GM19324 (cell line): ENCODE measurements at regions not wholly inside any gene's neighbourhood (a gene's known extent, or its start where the extent isn't known, plus 50 kb on each side); places are given as distances from the start of the nearest gene placed in this dataset.

Experiments
- ATAC-seq: cut with Tn5 transposase; IDR thresholded peaks from one replicate; pipeline ENCODE4 v1.9.1; 2021; ENCODE audit warnings: mild to moderate bottlenecking, moderate library complexity; ENCODE audit not compliant: unreplicated experiment, low FRiP score

- no peak for ATAC-seq
Measured at GRCh38 chr3:82078246-82078645, 316.8 kb upstream of the GBE1 start.

- no peak for ATAC-seq
Measured at GRCh38 chr3:82067420-82067819, 306.0 kb upstream of the GBE1 start.

GRCh38 chr3:82058809-82059208 is 297.4 kb upstream of the GBE1 start:
- no peak for ATAC-seq

GRCh38 chr3:82055792-82056191 is 294.3 kb upstream of the GBE1 start:
- ATAC-seq: no peak

- no peak for ATAC-seq
Measured at GRCh38 chr3:82054849-82055248, 293.4 kb upstream of the GBE1 start.

- no peak for ATAC-seq
Measured at GRCh38 chr3:82053236-82053635, 291.8 kb upstream of the GBE1 start.

- ATAC-seq: no peak
Measured at GRCh38 chr3:82050382-82050781, 288.9 kb upstream of the GBE1 start.

GRCh38 chr3:82048711-82049110 is 287.3 kb upstream of the GBE1 start:
- no peak for ATAC-seq

GRCh38 chr3:82044930-82045705 is 283.7 kb upstream of the GBE1 start:
- ATAC-seq: no peak

- no peak for ATAC-seq
Measured at GRCh38 chr3:82038556-82038955, 277.1 kb upstream of the GBE1 start.

- no peak for ATAC-seq
Measured at GRCh38 chr3:82033186-82033585, 271.7 kb upstream of the GBE1 start.

GRCh38 chr3:82031596-82031995 is 270.2 kb upstream of the GBE1 start:
- no peak for ATAC-seq

GRCh38 chr3:82030916-82031315 is 269.5 kb upstream of the GBE1 start:
- no peak for ATAC-seq

GRCh38 chr3:82022836-82023235 is 261.4 kb upstream of the GBE1 start:
- ATAC-seq: no peak

GRCh38 chr3:82020282-82020681 is 258.8 kb upstream of the GBE1 start:
- no peak for ATAC-seq

GRCh38 chr3:82015241-82015640 is 253.8 kb upstream of the GBE1 start:
- ATAC-seq: no peak

GRCh38 chr3:82012775-82013174 is 251.3 kb upstream of the GBE1 start:
- ATAC-seq: no peak

- ATAC-seq: no peak
Measured at GRCh38 chr3:82011336-82011735, 249.9 kb upstream of the GBE1 start.

- ATAC-seq: no peak
Measured at GRCh38 chr3:82005266-82005665, 243.8 kb upstream of the GBE1 start.

- no peak for ATAC-seq
Measured at GRCh38 chr3:82004266-82004665, 242.8 kb upstream of the GBE1 start.

GRCh38 chr3:82002986-82003642 is 241.7 kb upstream of the GBE1 start:
- no peak for ATAC-seq

GRCh38 chr3:82002491-82002890 is 241.0 kb upstream of the GBE1 start:
- ATAC-seq: no peak
